Peyer's patch (tissue), 4 donors: ENCODE measurements at regions not wholly inside any gene's neighbourhood (a gene's known extent, or its start where the extent isn't known, plus 50 kb on each side); places are given as distances from the start of the nearest gene placed in this dataset.

Experiments
- DNase-seq, 3 donors: peaks; one replicate each; pipeline ENCODE4 v3.0.0-alpha.2; 2017 to 2019
- H3K27ac ChIP-seq, 4 donors: fragments of 200-600 bp; sonication (generic); one replicate each; pipeline ENCODE4 v1.5.1; 2016 to 2019
- H3K27me3 ChIP-seq, 2 donors: fragments of 200-600 bp; sonication (generic); one replicate each; pipeline ENCODE4 v1.5.1; 2019
- H3K36me3 ChIP-seq, 3 donors: fragments of 200-600 bp; sonication (generic); one replicate each; pipeline ENCODE4 v1.5.1; 2016 to 2019
- H3K4me1 ChIP-seq, 4 donors: fragments of 200-600 bp; sonication (generic); one replicate each; pipeline ENCODE4 v1.5.1; 2016 to 2019
- H3K4me3 ChIP-seq, 4 donors: fragments of 200-600 bp; sonication (generic); 1 replicate in 3 of 4; 2 replicates in 1 of 4; pipeline ENCODE4 v1.5.1; 2016 to 2019; ENCODE audit warnings: mild to moderate bottlenecking in 1 of 4
- H3K9me3 ChIP-seq, 4 donors: fragments of 200-600 bp; sonication (generic); one replicate each; pipeline ENCODE4 v1.5.1; 2016 to 2019; ENCODE audit warnings: mild to moderate bottlenecking in 1 of 4
- CTCF ChIP-seq, 6 experiments: fragments of 450-650 bp in 4 of 6; fragments of 200-600 bp in 2 of 6; sonication (generic) in 1 of 6; IDR thresholded peaks; one replicate each; pipeline ENCODE4 v1.5.1; 2017 to 2019; ENCODE audit warnings: antibody characterized with exemption in 6 of 6, mild to moderate bottlenecking in 3 of 6, moderate library complexity in 1 of 6
- POLR2A ChIP-seq, 2 donors: fragments of 450-650 bp; IDR thresholded peaks; one replicate each; pipeline ENCODE4 v1.5.1; 2017; ENCODE audit warnings: antibody characterized with exemption in 2 of 2, mild to moderate bottlenecking in 2 of 2, moderate library complexity in 2 of 2

GRCh38 chr5:39780347-39780746, 355.6 kb upstream of the DAB2 start:
- Histone ChIP-seq H3K4me3 (no peak overlapping the region), H3K36me3 (no peaks in the 10 kb centered on the region), H3K4me1 (no peaks in the 10 kb centered on the region), H3K27me3 (no peaks in the 10 kb centered on the region), H3K27ac (no peak overlapping the region), H3K9me3 (no peaks in the 10 kb centered on the region)
- no peak for DNase-seq
- TF ChIP-seq CTCF (IDR thresholded peaks at IDR 0.05) (no peak), POLR2A (IDR thresholded peaks at IDR 0.05) (no peak)

- Histone ChIP-seq H3K27me3 (no peaks in the 10 kb centered on the region), H3K27ac (no peak overlapping the region), H3K36me3 (no peaks in the 10 kb centered on the region), H3K9me3 (no peaks in the 10 kb centered on the region), H3K4me1 (no peaks in the 10 kb centered on the region), H3K4me3 (no peak overlapping the region)
- no peak for DNase-seq
- TF ChIP-seq CTCF (IDR thresholded peaks at IDR 0.05) = no peak
- TF ChIP-seq POLR2A (IDR thresholded peaks at IDR 0.05) = no peak
Observed at GRCh38 chr5:39779831-39780230, 355.1 kb upstream of the DAB2 start.

- TF ChIP-seq CTCF (IDR thresholded peaks at IDR 0.05) = no peak
- no peak for TF ChIP-seq POLR2A (IDR thresholded peaks at IDR 0.05)
- H3K27ac ChIP-seq = no peak overlapping the region
- no peaks in the 10 kb centered on the region for H3K36me3 ChIP-seq
Observed at GRCh38 chr5:39775797-39776365, 351.1 kb upstream of the DAB2 start.

GRCh38 chr5:39775086-39775796, 350.5 kb upstream of the DAB2 start:
- Histone ChIP-seq H3K4me1 (no peaks in the 10 kb centered on the region), H3K4me3 (no peak overlapping the region), H3K27ac (no peak overlapping the region), H3K27me3 (no peaks in the 10 kb centered on the region), H3K36me3 (no peaks in the 10 kb centered on the region), H3K9me3 (no peaks in the 10 kb centered on the region)
- TF ChIP-seq CTCF (IDR thresholded peaks at IDR 0.05) (no peak), POLR2A (IDR thresholded peaks at IDR 0.05) (no peak)
- no peak for DNase-seq

More at GRCh38 chr5:39775797-39776365, 351.1 kb upstream of the DAB2 start:
- Histone ChIP-seq H3K4me1 (no peaks in the 10 kb centered on the region), H3K4me3 (no peak overlapping the region), H3K9me3 (no peaks in the 10 kb centered on the region), H3K27me3 (no peaks in the 10 kb centered on the region)
- DNase-seq = no peak

- Histone ChIP-seq H3K4me1 (no peaks in the 10 kb centered on the region), H3K9me3 (no peaks in the 10 kb centered on the region), H3K36me3 (no peaks in the 10 kb centered on the region), H3K27me3 (no peaks in the 10 kb centered on the region), H3K27ac (no peak overlapping the region), H3K4me3 (no peak overlapping the region)
- TF ChIP-seq POLR2A (IDR thresholded peaks at IDR 0.05) = no peak
- no peak for TF ChIP-seq CTCF (IDR thresholded peaks at IDR 0.05)
- DNase-seq = no peak
Observed at GRCh38 chr5:39774605-39775004, 349.8 kb upstream of the DAB2 start.
